22Rv1 (cell line): ENCODE measurements at regions not wholly inside any gene's neighbourhood (a gene's known extent, or its start where the extent isn't known, plus 50 kb on each side); places are given as distances from the start of the nearest gene placed in this dataset.

Experiments used
- H3K27ac ChIP-seq: fragments of 450-650 bp; 2 replicates; pipeline ENCODE4 v1.5.1; 2017
- ZFX ChIP-seq: fragments of 450-650 bp; IDR thresholded peaks from 2 replicates; pipeline ENCODE4 v1.6.1; 2017; ENCODE audit warnings: antibody characterized with exemption, borderline replicate concordance
- TF ChIP-seq, protein P1 (sequence below): fragments of 450-650 bp; IDR thresholded peaks from 2 replicates; pipeline ENCODE4 v1.5.1; 2017; ENCODE audit warnings: mild to moderate bottlenecking

DNA sequence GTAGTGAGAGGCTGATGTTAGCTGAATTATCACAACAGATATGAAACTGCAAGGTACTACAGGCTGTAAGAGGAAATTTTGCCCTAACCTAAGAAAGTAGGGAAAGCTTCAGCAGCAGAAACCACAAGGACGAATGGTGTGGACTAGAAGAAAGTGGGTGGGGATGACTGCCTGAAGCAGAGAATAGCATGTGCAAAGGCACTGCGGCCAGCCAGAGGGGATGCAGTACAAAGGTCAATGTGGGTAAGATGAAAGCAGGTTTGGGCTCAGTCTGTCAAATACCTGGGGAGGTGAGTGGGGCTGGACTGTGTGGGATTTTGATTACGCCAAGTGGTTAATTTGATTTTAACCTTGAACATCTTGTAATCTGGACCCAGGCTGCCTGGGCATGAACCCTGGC lies 199.3 kb upstream of the GALNT2 start:
- no peak overlapping the region for H3K27ac ChIP-seq
- no peak for TF ChIP-seq ZFX
- TF ChIP-seq, protein P1, sequence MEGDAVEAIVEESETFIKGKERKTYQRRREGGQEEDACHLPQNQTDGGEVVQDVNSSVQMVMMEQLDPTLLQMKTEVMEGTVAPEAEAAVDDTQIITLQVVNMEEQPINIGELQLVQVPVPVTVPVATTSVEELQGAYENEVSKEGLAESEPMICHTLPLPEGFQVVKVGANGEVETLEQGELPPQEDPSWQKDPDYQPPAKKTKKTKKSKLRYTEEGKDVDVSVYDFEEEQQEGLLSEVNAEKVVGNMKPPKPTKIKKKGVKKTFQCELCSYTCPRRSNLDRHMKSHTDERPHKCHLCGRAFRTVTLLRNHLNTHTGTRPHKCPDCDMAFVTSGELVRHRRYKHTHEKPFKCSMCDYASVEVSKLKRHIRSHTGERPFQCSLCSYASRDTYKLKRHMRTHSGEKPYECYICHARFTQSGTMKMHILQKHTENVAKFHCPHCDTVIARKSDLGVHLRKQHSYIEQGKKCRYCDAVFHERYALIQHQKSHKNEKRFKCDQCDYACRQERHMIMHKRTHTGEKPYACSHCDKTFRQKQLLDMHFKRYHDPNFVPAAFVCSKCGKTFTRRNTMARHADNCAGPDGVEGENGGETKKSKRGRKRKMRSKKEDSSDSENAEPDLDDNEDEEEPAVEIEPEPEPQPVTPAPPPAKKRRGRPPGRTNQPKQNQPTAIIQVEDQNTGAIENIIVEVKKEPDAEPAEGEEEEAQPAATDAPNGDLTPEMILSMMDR, result no peak

DNA sequence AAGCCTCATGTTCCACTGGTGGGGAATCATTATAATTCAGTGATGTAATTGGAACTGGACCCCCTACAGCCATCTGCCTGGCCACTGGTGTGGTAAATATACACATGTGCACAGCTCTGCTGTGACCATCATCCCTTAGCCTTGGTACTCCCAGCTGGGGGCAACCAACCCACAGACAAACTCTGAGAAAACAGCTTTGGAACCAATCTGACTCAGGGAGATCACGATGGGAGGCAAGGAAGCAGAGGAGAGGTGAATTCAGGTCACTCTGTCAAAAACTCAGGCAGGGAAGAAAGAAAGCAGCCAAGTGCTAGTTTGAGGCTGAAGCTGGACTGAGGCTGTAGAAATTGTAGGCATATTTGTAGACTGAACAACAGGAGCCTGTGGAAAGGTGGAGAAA lies 197.8 kb upstream of the GALNT2 start:
- H3K27ac ChIP-seq, result no peak overlapping the region
- TF ChIP-seq ZFX, result no peak
- TF ChIP-seq, protein P1, result no peak

DNA sequence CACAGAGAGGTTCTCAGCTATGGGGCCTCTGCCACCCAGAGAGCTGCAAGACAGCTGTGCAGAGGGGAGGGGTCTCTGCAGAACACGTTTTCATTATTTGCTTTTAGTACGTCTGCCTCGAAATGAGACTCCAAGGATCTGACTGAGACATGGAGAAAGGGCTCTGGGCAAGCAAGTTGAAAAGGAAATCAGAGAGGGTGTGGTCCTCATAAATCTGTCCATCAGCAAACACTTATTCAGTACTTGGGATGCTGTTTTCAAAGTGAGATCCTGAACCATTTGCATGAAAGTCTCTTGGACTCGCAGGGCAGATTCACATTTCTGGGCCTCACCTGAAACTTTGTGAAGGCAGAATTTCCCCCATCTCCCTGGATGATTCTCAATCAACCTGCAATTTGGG lies 197.4 kb upstream of the GALNT2 start:
- H3K27ac ChIP-seq, result no peak overlapping the region
- TF ChIP-seq, protein P1, result no peak
- TF ChIP-seq ZFX, result no peak

DNA sequence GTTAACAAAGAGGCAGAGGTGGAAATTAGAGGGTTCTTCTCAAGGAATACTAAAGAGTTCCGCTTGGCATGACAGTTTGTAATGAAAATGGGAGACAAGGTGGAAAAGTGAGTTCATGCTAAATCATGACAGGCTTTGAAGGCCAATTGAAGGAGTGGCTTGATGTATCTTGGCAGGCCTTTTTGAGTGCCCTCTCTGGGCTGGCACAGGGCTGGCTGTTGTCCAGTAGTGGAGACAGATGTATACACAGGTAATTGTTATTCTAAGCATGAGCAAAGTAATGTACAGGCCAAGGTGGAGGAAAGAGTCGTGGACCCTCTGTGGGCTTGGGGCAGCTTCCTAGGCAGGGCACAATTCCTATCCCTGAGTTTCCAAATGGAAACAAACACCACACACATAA lies 196.7 kb upstream of the GALNT2 start:
- no peak overlapping the region for H3K27ac ChIP-seq
- TF ChIP-seq, protein P1, result no peak
- TF ChIP-seq ZFX, result no peak

DNA sequence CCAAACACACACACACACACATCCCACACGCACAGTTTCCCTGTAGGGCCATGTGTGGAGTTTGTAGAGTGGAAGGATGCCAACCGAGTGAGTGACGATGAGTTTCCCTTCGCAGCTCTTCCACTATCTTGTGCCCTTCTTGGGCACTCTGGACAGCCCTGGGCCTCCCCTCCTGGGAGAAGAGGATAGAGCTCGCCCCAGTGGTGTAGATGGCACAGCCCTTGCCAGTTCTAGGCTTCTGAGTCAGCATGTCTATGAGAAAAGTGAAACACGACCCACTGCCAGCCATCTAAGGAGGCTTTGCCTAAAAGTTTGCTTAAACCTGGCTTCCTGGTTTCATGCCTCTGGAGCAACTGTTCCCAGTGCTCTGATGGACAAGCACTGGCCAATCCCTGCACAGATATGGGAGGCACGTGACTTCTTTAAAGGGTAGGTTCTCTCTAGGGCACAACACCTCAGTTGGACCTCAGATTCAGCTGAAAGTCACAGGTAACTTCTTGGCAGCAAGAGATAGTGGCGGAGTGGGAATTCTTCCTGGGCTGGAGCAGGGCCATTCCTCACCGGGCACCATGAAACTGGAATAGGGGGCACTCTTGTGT lies 195.9 kb upstream of the GALNT2 start:
- H3K27ac ChIP-seq, result no peak overlapping the region
- TF ChIP-seq, protein P1, result no peak
- no peak for TF ChIP-seq ZFX

DNA sequence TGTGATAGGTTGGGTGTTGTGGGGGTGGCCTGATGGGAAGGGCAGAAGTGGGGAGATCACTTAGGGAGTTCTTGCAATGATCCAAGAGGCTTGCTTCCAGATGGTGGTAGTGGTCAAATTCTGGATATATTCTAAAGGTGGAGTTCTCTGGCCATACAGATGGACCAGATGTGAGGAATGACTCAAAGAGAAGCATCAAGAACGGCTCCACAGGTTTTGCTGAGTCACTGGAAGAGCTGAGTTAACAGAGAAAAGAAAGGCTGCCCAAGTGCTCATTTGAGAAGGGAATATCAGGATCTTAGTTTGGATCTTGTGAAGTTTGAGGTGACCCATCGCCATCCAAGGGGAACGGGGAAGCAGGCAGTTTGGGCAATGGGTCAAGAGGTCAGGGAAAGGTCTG lies 192.9 kb upstream of the GALNT2 start:
- TF ChIP-seq ZFX, result no peak
- TF ChIP-seq, protein P1, result no peak
- H3K27ac ChIP-seq, result no peak overlapping the region

DNA sequence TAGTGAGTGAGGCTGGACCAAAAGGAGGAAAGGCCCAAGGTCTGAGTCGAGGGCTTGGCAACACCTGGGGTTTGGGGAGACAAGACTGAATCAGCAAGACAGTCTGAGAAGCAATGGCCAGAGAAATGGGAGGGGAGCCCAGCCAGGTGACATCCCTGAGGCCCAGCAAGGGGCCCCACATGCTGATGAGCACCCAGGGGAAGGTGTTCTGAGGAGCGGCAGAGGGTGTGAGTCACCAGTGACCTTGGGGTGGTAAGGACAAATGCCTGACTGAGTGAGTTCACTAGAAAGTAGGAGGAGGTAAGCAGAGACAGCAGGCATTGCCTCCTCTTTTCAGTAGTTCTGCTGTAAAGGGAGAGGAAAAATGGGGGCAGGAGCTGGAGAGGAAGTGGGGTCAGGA lies 192.4 kb upstream of the GALNT2 start:
- H3K27ac ChIP-seq, result no peak overlapping the region
- TF ChIP-seq, protein P1, result no peak
- TF ChIP-seq ZFX, result no peak
